Neural progenitor cell (in vitro differentiated cells): ENCODE measurements at regions not wholly inside any gene's neighbourhood (a gene's known extent, or its start where the extent isn't known, plus 50 kb on each side); places are given as distances from the start of the nearest gene placed in this dataset.

Experiments
- CTCF ChIP-seq: fragments of 200-600 bp; sonication (generic); IDR thresholded peaks from 2 replicates; pipeline ENCODE4 v1.5.1; 2017; ENCODE audit warnings: antibody characterized with exemption, mild to moderate bottlenecking
- EZH2 ChIP-seq: fragments of 200-600 bp; sonication (generic); IDR thresholded peaks from 2 replicates; pipeline ENCODE4 v1.6.1; 2017; ENCODE audit warnings: antibody characterized with exemption, mild to moderate bottlenecking, moderate library complexity
- EZH2phosphoT487 ChIP-seq: fragments of 200-600 bp; sonication (generic); IDR thresholded peaks from 2 replicates; pipeline ENCODE4 v1.6.1; 2017; ENCODE audit warnings: antibody characterized with exemption

DNA sequence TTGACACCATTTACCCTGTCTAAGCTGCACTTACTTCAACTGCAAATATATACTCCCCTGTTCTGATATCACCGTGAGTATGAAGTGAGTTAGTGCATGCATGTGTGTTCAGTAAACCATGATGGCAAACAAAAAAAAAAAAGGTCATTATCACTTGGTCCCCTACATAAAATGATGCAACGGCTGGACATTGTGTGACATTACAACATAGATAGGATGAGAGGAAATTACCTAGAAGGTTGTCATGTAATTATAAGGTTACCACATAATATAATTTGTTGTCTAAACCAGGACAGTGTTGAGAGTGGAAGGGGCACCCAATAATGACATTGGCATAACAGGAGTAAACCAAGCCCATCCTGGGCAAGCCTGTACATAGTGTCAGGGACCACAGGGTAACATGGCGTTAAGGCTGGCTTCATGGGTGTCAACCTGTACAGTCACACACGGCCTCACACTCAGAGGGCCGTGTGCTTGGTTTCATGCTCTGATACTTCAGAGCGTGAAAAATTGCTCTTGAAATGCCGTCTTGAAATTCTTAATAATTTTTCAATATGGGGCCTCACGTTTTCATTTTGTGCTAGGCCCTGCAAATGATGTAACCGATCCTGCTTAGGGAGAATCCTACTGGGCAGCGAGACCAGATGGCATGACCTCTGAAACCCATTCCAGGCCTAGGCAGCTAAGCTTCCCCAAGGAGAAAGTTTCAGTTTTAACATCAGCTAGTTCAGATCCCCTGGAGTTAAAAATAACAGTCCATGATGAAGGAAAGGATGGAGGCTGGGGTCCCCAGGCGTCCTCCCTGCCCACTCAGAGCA lies 106.1 kb downstream of the AXIN2 start:
- TF ChIP-seq CTCF = no peak
- no peak for TF ChIP-seq EZH2
- TF ChIP-seq EZH2phosphoT487 = no peak
